ENCODE measurements at regions not wholly inside any gene's neighbourhood (a gene's known extent, or its start where the extent isn't known, plus 50 kb on each side); places are given as distances from the start of the nearest gene placed in this dataset.

DNA sequence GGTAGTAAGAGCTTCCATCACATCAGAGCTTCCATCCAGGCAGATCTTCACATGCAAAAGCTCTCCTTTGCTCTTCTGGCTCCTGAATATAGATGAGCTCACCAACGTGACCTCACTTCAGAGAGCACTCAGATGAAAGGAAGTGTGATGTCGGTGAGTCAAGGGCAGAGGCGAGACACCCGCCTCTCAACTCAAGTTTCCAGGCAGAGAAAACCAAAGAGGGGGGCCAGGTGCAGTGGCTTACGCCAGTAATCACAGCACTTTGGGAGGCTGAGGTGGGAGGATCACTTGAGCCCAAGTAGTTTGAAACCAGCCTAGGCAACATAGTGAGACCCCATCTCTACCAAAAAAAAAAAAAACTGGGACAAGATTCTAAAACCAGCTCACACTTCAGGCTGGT, 126.9 kb downstream of the DUSP6 start:
- TF ChIP-seq, protein P1, sequence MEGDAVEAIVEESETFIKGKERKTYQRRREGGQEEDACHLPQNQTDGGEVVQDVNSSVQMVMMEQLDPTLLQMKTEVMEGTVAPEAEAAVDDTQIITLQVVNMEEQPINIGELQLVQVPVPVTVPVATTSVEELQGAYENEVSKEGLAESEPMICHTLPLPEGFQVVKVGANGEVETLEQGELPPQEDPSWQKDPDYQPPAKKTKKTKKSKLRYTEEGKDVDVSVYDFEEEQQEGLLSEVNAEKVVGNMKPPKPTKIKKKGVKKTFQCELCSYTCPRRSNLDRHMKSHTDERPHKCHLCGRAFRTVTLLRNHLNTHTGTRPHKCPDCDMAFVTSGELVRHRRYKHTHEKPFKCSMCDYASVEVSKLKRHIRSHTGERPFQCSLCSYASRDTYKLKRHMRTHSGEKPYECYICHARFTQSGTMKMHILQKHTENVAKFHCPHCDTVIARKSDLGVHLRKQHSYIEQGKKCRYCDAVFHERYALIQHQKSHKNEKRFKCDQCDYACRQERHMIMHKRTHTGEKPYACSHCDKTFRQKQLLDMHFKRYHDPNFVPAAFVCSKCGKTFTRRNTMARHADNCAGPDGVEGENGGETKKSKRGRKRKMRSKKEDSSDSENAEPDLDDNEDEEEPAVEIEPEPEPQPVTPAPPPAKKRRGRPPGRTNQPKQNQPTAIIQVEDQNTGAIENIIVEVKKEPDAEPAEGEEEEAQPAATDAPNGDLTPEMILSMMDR (IDR thresholded peaks at IDR 0.05) = no peak

DNA sequence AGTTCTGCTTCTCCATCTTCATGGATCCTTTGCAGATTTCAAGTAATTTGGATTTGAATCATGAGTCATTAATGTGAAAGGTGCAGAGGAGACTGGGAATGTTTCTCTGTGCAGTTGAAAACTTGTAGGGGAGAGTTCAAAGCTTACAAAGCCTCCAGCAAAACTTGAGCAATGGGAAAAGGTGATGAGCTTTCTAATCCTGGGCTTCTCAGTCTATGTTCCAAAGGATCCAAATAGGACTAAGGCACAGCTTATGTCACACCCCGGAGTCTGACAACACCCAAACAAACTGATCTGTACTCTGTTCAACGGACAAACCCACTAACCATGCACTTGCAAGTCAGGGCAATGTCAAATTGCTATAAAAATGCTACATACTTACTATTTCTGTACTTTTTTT, 134.8 kb downstream of the DUSP6 start:
- TF ChIP-seq, protein P1 (IDR thresholded peaks at IDR 0.05) = no peak

DNA sequence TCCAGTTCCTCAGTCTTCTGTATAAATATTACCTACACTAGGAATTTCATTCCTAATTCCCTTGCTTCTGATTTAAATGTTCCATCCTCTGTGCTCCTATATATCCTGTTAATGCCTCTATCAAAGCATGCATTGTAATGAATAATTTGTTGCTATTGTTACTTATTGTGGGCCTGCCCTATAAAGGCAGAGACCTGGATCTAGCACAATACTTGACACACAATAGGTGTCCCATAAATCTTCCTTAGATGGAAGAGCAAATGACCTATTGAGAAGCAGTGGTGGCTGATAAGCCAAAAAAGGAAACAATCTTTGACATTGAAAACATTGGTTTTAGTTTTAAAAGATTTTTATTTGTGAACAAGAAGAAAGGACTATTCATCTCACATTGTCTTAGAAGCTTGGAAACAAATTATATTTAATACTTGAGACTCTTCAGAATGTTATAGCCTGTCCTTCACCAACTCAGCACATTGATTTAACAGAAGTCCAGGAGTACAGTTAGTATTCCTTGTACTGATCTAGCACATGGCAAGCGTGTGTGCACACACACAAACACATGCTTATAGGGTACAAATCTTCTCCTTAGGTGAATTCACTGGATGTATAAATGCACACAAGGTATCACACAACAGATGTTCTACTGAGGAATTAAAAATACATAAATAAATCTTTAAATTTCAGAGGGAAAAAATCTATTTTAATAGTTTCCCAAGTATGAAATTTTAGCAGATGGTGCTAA, 135.9 kb downstream of the DUSP6 start:
- TF ChIP-seq, protein P1 (IDR thresholded peaks at IDR 0.05) = no peak

DNA sequence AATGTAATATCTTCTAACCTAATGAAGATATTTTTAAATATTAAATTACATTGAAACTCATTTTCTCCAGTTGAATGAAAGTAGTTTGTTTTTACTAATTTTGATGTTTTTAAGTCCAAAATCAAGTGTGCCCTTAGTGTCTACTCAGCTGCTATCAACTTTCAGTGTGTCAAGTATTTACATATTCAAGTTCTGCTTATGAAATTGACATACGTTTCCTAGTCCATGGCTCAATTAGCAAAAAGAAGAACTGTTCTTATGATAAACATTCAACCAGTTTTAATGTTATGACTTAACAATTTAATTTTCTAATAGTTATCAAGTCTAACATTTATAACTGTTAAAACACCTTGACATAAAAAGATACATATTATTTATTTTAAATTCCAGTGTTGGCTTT, 137.1 kb downstream of the DUSP6 start:
- TF ChIP-seq, protein P1 (IDR thresholded peaks at IDR 0.05) = no peak

GRCh38 chr12:89213747-89214146, 138.6 kb downstream of the DUSP6 start:
- TF ChIP-seq, protein P1 (IDR thresholded peaks at IDR 0.05) = no peak

DNA sequence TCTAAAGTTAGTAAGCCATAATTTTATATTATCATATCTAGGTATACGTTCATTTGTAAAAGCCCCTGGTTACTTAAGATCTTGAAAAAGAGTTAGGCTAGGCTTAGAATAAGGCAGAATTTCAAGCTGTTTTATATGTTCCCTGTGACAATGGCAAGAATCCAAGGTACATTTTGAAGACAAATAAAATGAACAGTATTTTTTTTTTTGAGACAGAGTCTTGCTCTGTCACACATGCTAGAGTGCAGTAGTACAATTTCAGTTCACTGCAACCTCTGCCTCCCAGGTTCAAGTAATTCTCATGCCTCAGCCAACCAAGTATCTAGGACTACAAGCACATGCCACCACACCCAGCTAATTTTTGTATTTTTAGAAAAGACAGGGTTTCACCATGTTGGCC, 139.2 kb downstream of the DUSP6 start:
- TF ChIP-seq, protein P1 (IDR thresholded peaks at IDR 0.05) = no peak

DNA sequence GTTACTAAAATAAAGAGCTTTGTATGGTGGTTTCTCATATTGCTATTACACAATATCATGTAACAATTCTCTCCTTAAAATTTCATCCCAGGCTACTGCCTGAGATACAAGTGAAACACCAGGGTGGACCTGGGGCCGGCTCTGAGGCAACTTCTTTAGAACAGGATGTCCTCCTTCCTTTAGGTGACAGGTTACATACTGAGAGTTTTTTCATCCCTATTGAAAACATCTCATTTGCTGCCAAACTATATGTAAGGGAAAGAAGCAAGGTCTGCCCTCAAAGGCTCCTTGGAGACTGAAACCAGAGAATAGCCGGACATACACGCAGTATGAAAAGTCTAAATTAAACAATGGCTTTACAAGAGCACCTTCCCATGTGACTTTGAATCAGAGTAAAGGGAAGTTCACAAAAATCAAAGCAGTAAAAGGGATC, 139.9 kb downstream of the DUSP6 start:
- TF ChIP-seq, protein P1 (IDR thresholded peaks at IDR 0.05) = no peak

GRCh38 chr12:89211456-89211855, 140.8 kb downstream of the DUSP6 start:
- TF ChIP-seq, protein P1 (IDR thresholded peaks at IDR 0.05) = no peak
